ENCODE measurements at regions not wholly inside any gene's neighbourhood (a gene's known extent, or its start where the extent isn't known, plus 50 kb on each side); places are given as distances from the start of the nearest gene placed in this dataset.

DNA sequence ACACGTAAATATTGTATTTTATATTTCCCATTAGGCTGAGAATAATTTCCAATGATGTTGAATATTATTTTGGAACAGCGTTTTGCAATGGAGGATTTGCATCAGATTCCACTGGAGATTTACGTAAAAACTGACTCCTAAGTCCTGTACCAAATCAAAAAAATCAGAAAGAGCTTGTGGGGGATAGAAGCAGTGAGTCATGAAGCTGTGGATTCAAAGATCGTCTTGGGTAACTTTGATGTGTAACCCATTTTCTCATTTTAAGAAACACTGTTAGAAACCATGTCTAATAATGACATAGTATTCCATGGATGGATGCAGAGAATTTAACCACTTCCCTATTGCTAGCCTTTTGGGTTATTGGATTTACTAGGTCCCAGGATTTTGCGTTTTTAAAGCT, 158.6 kb downstream of the INHBA start:
- ChIA-PET POLR2A (no interaction called here), CTCF (no interaction called here)
- TF ChIP-seq CTCF (IDR thresholded peaks at IDR 0.05; ENCODE audit: control extremely low read depth, extremely low read depth, low read depth, missing control alignments), result no peak
- no peak for DNase-seq (ENCODE audit: extremely low spot score)

DNA sequence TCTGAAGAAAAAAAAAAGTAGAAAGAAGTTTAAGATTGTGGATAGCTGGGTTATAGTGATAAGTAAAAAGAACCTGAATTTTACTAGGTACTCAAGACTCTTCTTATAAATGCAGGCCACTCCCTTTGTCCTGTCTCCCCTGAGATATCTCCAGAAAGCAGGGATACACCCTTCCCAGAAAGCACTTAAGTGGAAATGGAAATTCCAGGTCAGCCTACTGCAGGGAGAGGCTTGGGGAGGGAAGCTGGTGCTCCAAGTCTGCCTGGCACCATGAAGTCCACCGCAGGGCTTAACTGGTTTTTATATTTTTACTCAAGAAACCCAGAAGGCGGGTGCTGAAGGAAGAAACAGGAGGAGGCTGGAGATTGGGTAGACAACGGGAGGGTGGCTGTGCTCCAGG, 162.3 kb downstream of the INHBA start:
- DNase-seq (ENCODE audit: extremely low spot score), result no peak
- POLR2A ChIA-PET, result no interaction called here
- CTCF ChIA-PET, result no interaction called here
- no peak for TF ChIP-seq CTCF (IDR thresholded peaks at IDR 0.05; ENCODE audit: control extremely low read depth, extremely low read depth, low read depth, missing control alignments)

DNA sequence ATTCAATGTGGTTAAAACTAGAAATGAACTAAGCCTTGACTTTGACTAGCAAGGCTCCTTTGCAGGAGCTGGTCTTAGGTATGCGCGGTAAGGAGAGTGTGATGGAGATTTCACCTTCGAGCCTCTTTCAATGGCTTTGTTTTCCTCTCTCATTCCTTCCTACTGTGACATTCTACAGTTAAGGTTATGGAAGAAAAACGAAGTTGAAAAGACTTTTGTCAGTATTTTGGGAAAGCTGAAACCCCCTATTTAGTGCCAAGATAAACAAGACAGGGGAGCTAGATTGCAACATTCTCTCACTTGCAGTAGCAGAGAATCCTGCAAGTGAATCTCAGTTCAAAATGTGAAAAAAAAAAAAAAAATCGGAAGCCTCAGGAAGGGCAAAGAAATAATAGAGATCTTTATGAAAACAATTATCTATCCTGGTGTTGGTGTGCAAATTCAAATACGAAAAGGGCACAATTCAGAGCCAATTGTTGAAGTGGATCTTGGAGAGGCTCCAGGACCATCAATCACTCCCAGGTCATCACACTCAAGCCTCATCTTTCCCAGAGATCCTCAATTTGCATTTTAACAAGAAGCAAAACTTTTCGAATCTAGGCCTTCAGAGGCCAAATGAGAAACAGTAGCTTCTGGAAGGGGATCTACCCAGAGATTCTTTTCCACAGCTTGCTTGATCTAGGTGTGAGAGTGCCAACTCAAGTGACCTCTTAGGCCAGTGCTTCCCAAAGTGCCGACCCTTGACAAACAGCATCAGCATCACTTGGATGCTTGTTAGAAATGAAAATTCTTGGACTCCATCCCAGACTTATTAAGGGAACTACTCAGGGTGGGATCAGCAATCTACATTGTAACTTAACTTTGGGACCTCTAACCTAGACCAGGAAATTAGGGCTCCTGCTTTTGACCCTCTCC, 163.8 kb downstream of the INHBA start:
- ChIA-PET CTCF (no interaction called here), POLR2A (no interaction called here)
- no peak for DNase-seq (ENCODE audit: extremely low spot score)
- no peak for TF ChIP-seq CTCF (IDR thresholded peaks at IDR 0.05; ENCODE audit: control extremely low read depth, extremely low read depth, low read depth, missing control alignments)

DNA sequence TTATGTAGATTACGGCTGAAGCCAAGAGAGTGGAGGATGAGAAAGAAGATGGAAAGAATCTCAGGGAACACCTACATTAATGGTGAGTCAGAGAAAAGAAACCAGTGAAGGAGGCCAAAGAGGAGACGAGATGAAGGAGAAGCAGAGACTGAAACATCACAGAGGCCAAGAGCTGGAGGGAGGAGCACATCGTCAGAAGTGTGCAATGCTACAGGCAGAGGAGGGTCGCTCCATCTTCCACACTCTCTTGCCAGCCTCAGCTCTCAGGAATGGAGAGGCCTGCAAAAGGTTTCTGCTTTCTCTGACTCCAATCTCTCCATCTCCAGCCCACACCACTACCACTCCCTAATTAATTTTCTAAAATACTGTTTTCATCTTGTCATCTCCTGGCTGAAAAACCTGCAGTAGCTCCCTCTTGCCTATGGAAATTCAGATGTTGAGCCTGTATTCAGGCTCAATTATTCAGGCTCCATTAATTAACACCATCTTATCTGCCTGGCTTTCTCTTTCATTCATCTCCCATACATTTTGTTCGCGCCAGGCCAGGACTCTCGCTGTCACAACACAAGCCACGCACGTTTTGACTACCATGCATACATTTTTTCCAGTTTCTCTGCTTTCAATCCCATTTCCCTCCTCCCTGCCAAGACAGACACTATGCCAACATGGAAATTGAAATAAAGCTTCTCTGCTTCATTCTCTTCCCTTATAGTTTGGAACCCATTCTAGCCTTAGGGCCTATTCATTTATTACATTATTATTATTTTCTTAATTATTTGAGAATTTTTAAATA, 165.8 kb downstream of the INHBA start:
- TF ChIP-seq CTCF (IDR thresholded peaks at IDR 0.05; ENCODE audit: control extremely low read depth, extremely low read depth, low read depth, missing control alignments), result no peak
- DNase-seq (ENCODE audit: extremely low spot score), result no peak
- ChIA-PET CTCF (no interaction called here), POLR2A (no interaction called here)

GRCh38 chr7:41536122-41536872, 166.6 kb downstream of the INHBA start:
- ChIA-PET CTCF (no interaction called here), POLR2A (no interaction called here)
- TF ChIP-seq CTCF (IDR thresholded peaks at IDR 0.05; ENCODE audit: control extremely low read depth, extremely low read depth, low read depth, missing control alignments), result no peak

GRCh38 chr7:41529831-41530230, 173.1 kb downstream of the INHBA start:
- ChIA-PET POLR2A (no interaction called here), CTCF (no interaction called here)
- DNase-seq (ENCODE audit: extremely low spot score), result no peak
- TF ChIP-seq CTCF (IDR thresholded peaks at IDR 0.05; ENCODE audit: control extremely low read depth, extremely low read depth, low read depth, missing control alignments), result no peak

More at GRCh38 chr7:41536122-41536872, 166.6 kb downstream of the INHBA start:
- no peak for DNase-seq (ENCODE audit: extremely low spot score)

Measured in GM10248 (cell line).